ENCODE measurements at regions not wholly inside any gene's neighbourhood (a gene's known extent, or its start where the extent isn't known, plus 50 kb on each side); places are given as distances from the start of the nearest gene placed in this dataset.

DNA sequence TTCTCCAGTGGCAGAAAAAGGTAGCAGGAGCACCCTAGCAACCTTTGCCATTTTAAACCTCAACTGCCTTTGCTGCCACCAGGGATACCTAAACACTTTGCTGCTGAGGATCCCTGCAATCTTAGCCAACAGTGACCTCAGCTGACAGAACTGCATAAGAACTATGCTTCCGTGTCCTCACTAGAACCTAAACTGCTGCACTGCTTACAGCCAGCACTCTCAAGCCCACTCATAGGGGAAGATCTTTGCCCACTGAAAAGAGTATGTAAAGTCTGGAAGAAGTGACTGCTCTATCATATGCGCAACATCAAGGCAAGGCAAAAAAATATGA, 270.0 kb upstream of the PCDH20 start:
- Histone ChIP-seq H3K4me3 (no peak overlapping the region), H3K36me3 (no peaks in the 10 kb centered on the region), H3K4me1 (no peaks in the 10 kb centered on the region), H3K9me3 (no peaks in the 10 kb centered on the region), H3K27me3 (no peaks in the 10 kb centered on the region), H3K27ac (no peak overlapping the region), H3K9ac (ENCODE audit: low read depth in 2 of 2, low read length in 2 of 2) (no peak overlapping the region)
- TF ChIP-seq, protein P1, sequence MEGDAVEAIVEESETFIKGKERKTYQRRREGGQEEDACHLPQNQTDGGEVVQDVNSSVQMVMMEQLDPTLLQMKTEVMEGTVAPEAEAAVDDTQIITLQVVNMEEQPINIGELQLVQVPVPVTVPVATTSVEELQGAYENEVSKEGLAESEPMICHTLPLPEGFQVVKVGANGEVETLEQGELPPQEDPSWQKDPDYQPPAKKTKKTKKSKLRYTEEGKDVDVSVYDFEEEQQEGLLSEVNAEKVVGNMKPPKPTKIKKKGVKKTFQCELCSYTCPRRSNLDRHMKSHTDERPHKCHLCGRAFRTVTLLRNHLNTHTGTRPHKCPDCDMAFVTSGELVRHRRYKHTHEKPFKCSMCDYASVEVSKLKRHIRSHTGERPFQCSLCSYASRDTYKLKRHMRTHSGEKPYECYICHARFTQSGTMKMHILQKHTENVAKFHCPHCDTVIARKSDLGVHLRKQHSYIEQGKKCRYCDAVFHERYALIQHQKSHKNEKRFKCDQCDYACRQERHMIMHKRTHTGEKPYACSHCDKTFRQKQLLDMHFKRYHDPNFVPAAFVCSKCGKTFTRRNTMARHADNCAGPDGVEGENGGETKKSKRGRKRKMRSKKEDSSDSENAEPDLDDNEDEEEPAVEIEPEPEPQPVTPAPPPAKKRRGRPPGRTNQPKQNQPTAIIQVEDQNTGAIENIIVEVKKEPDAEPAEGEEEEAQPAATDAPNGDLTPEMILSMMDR (IDR thresholded peaks at IDR 0.05) = no peak
- DNase-seq = no peak
- intact Hi-C loops (cut with DNase I) = no loop called here

DNA sequence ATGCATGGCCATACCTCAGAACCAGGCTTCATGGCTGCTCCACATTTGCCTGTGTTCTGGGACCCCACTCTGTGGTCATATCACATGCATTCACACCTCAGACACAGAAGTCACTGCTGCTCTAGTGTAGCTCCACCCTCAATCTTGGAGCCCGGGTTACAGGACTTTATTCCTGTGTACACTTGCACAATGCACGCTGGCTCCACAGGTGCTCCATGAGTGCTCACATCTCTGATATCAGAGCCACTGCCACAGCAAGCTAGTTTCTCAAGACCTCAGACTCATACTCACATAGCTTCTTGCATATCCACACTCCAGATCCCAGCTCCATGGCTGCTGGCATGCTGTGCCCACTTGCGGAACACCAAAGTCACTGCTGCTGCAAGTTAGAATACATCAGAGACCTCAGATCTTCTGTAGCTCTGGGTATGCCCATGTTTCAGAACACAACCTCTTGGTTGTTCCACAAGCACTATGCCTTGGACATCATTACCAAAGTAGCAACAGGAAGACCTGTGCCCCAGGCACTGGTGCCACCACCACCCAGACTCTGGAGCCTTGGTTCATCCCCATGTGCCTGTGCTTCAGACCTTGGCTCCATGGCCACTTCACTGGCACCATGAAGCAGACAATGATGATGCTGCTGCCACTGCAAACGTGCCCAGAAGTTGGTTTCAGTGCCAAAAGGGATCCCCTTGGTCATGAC, 269.5 kb upstream of the PCDH20 start:
- TF ChIP-seq, protein P1 (IDR thresholded peaks at IDR 0.05) = no peak
- no peaks in the 10 kb centered on the region for H3K9me3 ChIP-seq
- H3K27ac ChIP-seq = no peak overlapping the region
- no peaks in the 10 kb centered on the region for H3K36me3 ChIP-seq
- no peak overlapping the region for H3K4me3 ChIP-seq
- no peaks in the 10 kb centered on the region for H3K27me3 ChIP-seq
- H3K4me1 ChIP-seq = no peaks in the 10 kb centered on the region
- DNase-seq = no peak
- H3K9ac ChIP-seq (ENCODE audit: low read depth in 2 of 2, low read length in 2 of 2) = no peak overlapping the region
- intact Hi-C loops (cut with DNase I) = no loop called here

DNA sequence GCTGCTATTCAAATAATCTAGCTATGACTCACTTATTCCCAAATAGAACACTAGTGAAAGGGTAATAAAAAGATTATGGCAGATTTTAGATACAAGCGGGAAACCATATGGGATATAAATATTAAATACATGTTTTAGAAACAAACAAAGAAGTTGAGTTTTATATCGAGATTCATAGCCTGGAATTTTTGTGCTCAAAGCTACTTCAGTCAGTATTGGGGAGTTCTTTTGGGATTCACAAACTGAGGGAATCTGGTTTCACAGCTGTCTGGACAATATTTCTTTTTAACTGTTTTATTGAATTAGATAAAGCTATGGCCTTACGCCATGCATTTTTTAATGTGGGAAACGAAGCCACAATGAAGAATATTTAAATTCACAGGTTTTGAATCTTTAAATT, 257.1 kb upstream of the PCDH20 start:
- Histone ChIP-seq H3K4me1 (no peaks in the 10 kb centered on the region), H3K9me3 (no peaks in the 10 kb centered on the region), H3K27me3 (no peaks in the 10 kb centered on the region), H3K4me3 (no peak overlapping the region), H3K36me3 (no peaks in the 10 kb centered on the region), H3K9ac (ENCODE audit: low read depth in 2 of 2, low read length in 2 of 2) (no peak overlapping the region), H3K27ac (no peak overlapping the region)
- intact Hi-C loops (cut with DNase I) = no loop called here
- TF ChIP-seq, protein P1 (IDR thresholded peaks at IDR 0.05) = no peak
- no peak for DNase-seq

DNA sequence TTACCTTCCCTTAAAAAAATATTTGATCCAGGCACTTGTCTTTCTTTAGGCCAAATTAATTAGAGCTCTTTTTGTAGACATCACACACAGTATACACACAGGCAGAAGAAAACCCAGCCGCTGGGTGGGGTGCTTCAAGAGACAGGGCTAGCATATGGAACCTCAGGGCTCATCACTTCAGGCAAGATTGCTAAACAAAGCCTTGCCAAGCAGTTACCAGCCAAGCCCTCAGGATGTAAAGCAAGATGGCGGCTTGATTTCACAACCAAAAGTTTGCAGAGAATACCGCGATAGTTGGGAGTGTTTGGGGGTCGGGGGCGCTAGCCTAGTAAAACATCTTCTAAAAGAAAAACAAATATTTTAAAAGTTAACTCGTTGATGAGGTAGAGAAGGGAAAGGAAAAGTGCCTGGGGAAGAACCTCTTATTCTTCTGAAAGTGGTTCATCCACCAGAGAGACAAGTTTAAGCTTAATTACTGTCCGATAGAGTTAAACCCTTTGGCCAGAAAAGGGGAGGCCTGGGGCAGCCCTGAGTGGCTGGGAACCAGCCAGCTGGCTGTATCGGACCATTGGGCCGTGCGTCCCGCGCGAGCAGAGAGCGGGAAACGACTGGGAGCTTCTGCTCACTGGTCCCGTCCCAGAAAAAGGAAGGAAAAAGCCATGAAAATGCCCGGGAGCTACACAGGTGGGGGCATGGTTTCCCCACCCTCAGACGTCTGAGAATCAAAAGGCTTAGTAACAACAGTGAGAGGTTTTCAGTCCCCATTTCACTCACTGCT, 254.9 kb upstream of the PCDH20 start:
- Histone ChIP-seq H3K36me3 (no peaks in the 10 kb centered on the region), H3K4me1 (no peaks in the 10 kb centered on the region), H3K9ac (ENCODE audit: low read depth in 2 of 2, low read length in 2 of 2) (no peak overlapping the region), H3K27ac (no peak overlapping the region), H3K27me3 (no peaks in the 10 kb centered on the region), H3K9me3 (no peaks in the 10 kb centered on the region), H3K4me3 (no peak overlapping the region)
- TF ChIP-seq, protein P1 (IDR thresholded peaks at IDR 0.05) = no peak
- no peak for DNase-seq
- intact Hi-C loops (cut with DNase I) = no loop called here

DNA sequence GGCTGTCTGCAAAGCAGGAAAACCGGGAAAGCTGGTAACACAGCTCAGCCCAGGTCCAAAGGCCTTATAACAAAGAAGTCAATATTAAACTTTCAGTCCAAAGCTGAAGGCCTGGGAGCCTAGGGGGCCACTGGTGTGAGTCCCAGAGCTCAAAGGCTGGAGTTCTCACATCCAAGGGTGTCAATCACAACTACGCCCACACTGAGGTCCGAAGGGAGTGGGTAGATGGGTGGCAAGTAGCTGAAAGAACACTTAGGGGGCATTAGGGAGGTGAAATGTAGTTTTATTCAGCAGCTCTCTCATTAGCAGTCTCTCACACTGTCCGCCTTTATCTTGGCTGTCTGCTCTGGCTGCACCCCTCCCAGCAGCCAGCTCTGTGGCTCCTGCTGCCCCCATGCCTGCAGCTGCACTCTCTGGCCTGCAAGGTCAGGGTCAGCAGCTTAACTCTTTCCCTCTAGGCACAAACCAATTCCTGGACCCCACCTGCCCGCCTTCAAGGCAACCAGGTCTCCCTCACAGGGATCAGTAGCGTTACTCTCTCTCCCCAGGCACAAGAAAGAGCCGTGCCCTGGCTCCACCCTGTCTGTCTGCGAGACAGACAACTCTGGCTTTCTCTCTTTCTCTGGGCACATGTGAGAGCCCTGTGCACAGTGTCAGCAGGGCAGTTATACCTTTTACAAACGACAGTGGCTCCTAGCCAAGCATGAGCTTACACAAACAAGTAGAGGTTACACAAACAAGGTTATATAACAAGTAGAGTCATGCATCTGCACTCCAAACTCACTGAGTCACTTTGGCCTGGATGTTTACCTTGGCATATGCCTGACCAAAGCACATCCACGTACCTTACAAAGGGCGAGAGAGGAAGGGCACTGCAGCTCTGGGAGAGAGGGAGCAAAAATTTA, 249.4 kb upstream of the PCDH20 start:
- DNase-seq = no peak
- H3K9me3 ChIP-seq = no peaks in the 10 kb centered on the region
- TF ChIP-seq, protein P1 (IDR thresholded peaks at IDR 0.05) = no peak
- no peaks in the 10 kb centered on the region for H3K27me3 ChIP-seq
- H3K27ac ChIP-seq = no peak overlapping the region
- no peak overlapping the region for H3K4me3 ChIP-seq
- no peaks in the 10 kb centered on the region for H3K4me1 ChIP-seq
- H3K36me3 ChIP-seq = no peaks in the 10 kb centered on the region
- intact Hi-C loops (cut with DNase I) = no loop called here
- H3K9ac ChIP-seq (ENCODE audit: low read depth in 2 of 2, low read length in 2 of 2) = no peak overlapping the region

All from colonic mucosa (tissue), 4 donors.